Activated CD8-positive, alpha-beta memory T cell treated with anti-CD3 and anti-CD28 coated beads for 24 hours (primary cell): ENCODE measurements at regions not wholly inside any gene's neighbourhood (a gene's known extent, or its start where the extent isn't known, plus 50 kb on each side); places are given as distances from the start of the nearest gene placed in this dataset.

Source experiments
- DNase-seq: peaks from one replicate; pipeline ENCODE4 v3.0.0-alpha.2; 2020

- no peak for DNase-seq
These were observed 298.5 kb upstream of the KLF6 start for GRCh38 chr10:4083509-4084003.

GRCh38 chr10:4082861-4083260, 297.9 kb upstream of the KLF6 start:
- DNase-seq = no peak

GRCh38 chr10:4081685-4082111, 296.7 kb upstream of the KLF6 start:
- no peak for DNase-seq

GRCh38 chr10:4080225-4080805, 295.3 kb upstream of the KLF6 start:
- no peak for DNase-seq

GRCh38 chr10:4079803-4080202, 294.8 kb upstream of the KLF6 start:
- DNase-seq = no peak

- DNase-seq = no peak
These were observed 292.8 kb upstream of the KLF6 start for GRCh38 chr10:4077804-4078203.

GRCh38 chr10:4076983-4077382, 292.0 kb upstream of the KLF6 start:
- DNase-seq = no peak

GRCh38 chr10:4075443-4075842, 290.4 kb upstream of the KLF6 start:
- no peak for DNase-seq

- no peak for DNase-seq
These were observed 289.8 kb upstream of the KLF6 start for GRCh38 chr10:4074545-4075407.

GRCh38 chr10:4073912-4074311, 288.9 kb upstream of the KLF6 start:
- DNase-seq = no peak

GRCh38 chr10:4070921-4071660, 286.1 kb upstream of the KLF6 start:
- no peak for DNase-seq

- no peak for DNase-seq
These were observed 285.2 kb upstream of the KLF6 start for GRCh38 chr10:4070184-4070583.

GRCh38 chr10:4069491-4069890, 284.5 kb upstream of the KLF6 start:
- no peak for DNase-seq

- no peak for DNase-seq
These were observed 283.6 kb upstream of the KLF6 start for GRCh38 chr10:4068629-4069028.

- DNase-seq = no peak
These were observed 283.0 kb upstream of the KLF6 start for GRCh38 chr10:4067931-4068561.

GRCh38 chr10:4067531-4067930, 282.5 kb upstream of the KLF6 start:
- no peak for DNase-seq

- DNase-seq = no peak
These were observed 281.8 kb upstream of the KLF6 start for GRCh38 chr10:4066581-4067390.

GRCh38 chr10:4064489-4064888, 279.5 kb upstream of the KLF6 start:
- DNase-seq = no peak

- no peak for DNase-seq
These were observed 278.7 kb upstream of the KLF6 start for GRCh38 chr10:4063717-4064116.

GRCh38 chr10:4062751-4063150, 277.7 kb upstream of the KLF6 start:
- DNase-seq = no peak

GRCh38 chr10:4062072-4062471, 277.1 kb upstream of the KLF6 start:
- DNase-seq = no peak

- no peak for DNase-seq
These were observed 276.5 kb upstream of the KLF6 start for GRCh38 chr10:4061441-4061951.
